HG03571 (cell line): ENCODE measurements at regions not wholly inside any gene's neighbourhood (a gene's known extent, or its start where the extent isn't known, plus 50 kb on each side); places are given as distances from the start of the nearest gene placed in this dataset.
"Not testable (repeated sequence)": the region's sequence is repeated elsewhere in the genome, so short reads cannot be mapped to it uniquely, and the experiment has no call there.

ENCODE experiments used
- ATAC-seq: cut with Tn5 transposase; IDR thresholded peaks from one replicate; pipeline ENCODE4 v1.9.1; 2021; ENCODE audit not compliant: unreplicated experiment

DNA sequence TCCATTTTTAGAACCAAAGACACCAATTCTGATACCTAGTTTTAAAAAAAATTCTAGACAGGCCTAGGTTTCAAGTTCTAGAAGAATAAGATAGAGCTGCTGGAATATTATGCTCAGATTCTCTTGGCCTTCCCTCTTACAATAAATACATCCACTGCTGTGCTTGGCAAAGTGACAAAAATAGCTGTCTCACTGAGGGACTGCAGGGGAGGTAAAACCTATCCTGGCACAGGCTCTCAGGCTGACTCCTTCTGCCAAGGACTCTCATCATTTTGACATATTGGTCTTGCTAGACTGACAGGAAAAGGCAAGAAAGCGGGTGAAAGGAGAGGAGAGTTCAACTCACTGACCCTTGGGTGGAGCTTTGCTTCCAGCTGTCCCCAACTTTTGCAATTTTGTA is 197.0 kb upstream of the LHX8 start:
- no peak for ATAC-seq

DNA sequence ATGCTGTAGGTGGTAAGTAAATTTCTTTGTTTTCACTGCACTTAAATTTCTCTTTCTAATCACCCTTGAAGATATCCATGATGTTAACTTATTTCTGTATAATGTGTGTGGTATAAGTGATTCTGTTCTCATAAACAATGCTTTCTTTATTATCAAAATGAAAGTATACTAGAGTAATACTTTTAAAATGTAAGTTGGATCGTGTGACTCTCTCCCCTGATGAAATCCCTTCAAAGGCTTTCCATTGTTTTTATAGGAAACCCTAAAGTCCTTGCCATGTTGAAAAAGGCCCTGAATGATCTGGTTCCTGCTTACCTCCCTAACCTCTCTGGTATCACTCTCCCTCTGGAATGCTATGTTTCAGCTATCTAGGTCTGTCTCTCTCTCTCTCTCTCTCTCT is 191.1 kb upstream of the LHX8 start:
- no peak for ATAC-seq

- ATAC-seq = no peak
These were observed 187.8 kb upstream of the LHX8 start for GRCh38 chr1:74946388-74946787.

GRCh38 chr1:74949348-74949747 is 184.8 kb upstream of the LHX8 start:
- ATAC-seq = not testable (repeated sequence)

- not testable (repeated sequence) for ATAC-seq
These were observed 182.2 kb upstream of the LHX8 start for GRCh38 chr1:74951981-74952380.

DNA sequence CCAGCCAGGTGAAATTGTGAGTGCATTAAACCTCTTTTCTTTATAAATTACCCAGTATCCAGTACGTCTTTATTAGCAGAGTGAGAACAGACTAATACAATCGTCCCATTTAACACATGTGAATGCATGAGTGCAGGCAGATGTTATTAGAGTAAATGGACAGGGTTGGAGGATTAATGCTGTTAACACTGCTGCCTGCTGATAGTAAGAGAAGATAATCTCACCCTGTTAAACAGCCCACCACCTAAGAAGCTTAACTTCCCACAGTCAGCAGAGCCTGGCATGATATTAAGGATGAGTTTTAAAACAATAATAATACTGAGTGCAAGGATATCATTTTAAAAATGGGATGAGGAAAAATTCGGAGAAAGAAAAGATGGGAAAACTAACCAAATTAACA is 181.4 kb upstream of the LHX8 start:
- ATAC-seq = no peak

DNA sequence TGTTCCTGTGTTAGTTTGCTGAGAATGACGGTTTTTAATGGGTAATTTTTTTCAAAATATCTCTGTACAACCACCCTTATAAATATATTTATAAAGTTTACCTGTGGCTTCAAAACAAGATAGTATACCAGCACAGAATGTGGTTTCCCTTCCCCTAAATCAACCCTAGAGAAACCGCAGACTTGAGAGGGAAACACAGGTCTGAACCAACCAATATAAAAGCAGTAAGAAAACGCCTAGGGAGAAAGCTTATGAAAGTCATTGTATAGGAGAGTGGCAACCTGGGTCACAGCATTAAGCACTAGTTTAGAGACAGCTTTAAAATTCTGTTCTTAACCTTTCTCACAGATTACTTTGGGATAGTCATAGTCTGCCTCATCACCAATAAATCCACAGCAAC is 180.6 kb upstream of the LHX8 start:
- no peak for ATAC-seq

DNA sequence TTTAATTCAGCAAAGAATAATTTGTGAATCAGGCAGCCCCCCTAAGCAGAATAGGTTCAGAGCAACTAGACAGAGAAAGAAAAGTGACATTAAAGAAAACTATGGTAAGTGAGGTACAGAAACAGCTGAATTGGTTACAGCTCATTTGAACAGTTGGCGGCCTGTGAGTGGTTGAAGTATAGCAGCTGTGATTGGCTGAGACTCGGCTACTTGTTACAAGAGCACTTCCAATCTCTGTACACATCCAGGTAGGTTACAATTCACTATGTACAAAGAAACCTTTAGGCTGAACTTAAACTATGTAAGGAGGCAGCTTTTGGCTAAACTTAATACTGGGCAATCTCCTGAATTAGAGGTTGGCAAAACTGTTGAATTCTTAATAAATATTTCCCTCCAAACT is 171.1 kb upstream of the LHX8 start:
- ATAC-seq = no peak

GRCh38 chr1:74964508-74965102 is 169.6 kb upstream of the LHX8 start:
- no peak for ATAC-seq

DNA sequence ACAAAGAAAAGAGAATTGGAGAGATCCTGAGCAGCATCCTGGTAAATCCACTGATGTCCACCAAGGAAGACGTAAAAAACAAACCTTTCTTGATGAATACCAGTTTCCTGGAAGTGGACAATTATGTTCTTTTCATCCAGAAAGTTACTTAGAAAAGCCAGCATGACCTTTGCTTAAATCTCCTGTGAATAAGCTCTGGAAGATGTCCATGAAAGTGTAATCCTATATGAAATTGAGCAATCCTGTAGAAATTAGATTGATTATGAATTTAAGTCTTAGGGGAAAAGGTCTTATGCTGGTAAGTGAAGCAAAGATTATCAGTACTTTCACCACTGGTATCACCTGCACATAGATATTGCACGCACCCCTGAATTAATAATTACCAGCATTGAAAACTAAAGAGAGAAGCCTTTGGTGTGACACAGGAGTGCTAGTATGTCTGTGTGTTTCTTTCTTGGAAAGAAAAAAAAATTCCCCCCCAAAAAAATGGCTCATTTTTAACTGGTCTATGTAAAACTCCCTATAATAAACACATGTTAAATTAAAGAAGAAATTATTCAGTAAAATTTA is 164.5 kb upstream of the LHX8 start:
- ATAC-seq = no peak

DNA sequence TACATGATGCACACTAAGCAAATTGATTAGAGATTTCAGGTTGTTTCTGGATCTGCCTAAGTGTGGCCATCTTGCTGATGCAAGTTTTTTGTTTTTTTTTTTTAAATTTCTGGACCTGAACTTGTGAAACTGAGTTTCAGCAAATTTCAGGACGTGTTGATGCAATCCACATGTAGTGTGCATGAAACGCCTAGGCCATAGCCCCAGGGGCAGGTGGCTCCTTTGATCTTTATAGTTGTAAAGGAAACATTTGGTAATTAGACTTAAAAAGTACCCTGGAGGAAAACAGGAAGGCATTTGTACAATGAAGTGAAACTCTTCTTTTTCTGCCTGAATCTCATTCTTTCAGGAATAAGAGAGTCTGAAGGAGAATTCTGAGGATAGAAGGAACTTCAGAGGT is 162.2 kb upstream of the LHX8 start:
- no peak for ATAC-seq

GRCh38 chr1:74976491-74976890 is 157.7 kb upstream of the LHX8 start:
- ATAC-seq = no peak

DNA sequence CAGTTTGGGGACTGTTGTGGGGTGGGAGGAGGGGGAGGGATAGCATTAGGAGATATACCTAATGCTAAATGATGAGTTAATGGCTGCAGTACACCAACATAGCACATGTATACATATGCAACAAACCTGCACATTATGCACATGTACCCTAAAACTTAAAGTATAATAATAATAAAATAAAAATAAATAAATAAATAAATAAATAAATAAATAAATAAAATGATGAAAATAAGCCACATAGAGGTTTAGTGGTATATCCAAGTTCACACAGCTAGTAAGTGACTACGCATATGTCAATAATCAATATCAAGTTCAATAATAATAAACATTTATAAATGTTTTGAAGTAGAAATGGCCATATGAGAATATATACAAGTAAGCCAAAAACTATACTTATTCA is 141.7 kb upstream of the LHX8 start:
- ATAC-seq = not testable (repeated sequence)

GRCh38 chr1:74995821-74996220 is 138.4 kb upstream of the LHX8 start:
- no peak for ATAC-seq

DNA sequence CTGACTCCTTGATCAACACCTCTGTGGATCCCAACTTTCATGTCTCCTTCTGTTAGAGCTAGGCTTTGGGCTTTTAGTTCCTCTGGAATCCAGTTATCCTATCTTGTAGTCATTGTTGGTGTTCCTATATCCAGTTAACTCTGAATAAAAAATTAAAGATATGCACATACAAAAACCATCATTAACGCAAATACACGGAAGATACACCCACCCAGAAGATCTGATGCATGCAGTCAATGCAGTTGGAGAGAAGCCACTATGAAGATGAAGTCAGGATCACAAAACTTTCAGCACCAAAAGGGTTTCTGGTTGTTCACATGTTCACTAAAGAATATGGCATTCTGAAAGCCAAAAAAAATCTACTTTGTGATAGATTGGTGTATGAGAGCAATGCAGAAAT is 123.6 kb upstream of the LHX8 start:
- no peak for ATAC-seq

DNA sequence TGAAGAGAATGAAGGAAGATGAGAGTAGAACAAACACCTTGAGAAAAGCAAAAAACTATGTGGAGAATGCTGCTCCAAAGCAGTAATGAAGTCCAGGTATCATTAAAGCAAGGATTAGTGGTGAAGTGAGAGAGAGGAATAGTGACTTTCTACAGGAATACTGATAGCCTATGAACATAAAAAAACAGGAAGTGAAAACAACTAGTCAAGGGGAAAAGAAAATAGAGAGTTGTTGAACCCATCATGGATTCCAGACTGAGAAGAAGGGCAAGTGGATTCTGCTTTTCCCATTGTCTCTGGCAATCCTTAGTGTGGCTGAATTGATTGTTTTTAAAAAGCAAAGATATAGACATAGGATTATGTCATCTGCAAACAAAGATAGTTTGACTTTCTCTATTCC is 119.9 kb upstream of the LHX8 start:
- no peak for ATAC-seq

- no peak for ATAC-seq
These were observed 111.2 kb upstream of the LHX8 start for GRCh38 chr1:75023005-75023404.

DNA sequence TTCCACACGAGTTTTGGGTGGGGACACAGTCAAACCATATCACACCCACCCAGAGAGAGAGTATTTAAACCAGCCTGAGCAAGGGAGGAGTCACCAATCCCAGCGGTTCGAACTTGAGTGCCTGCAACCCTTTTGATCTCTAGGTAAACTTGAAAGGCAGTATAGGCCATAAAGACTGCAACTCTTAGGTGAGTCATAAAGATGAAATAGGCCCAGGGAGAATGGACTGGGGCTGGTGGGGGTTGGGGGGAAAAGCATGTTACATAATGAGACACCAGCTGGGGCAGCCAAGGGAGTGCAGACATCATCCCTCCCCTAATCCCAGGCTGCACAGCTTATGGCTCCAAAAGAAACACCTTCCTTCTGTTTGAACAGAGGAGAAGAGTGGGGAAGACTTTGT is 99.8 kb upstream of the LHX8 start:
- ATAC-seq = no peak

GRCh38 chr1:75035536-75035935 is 98.7 kb upstream of the LHX8 start:
- no peak for ATAC-seq

DNA sequence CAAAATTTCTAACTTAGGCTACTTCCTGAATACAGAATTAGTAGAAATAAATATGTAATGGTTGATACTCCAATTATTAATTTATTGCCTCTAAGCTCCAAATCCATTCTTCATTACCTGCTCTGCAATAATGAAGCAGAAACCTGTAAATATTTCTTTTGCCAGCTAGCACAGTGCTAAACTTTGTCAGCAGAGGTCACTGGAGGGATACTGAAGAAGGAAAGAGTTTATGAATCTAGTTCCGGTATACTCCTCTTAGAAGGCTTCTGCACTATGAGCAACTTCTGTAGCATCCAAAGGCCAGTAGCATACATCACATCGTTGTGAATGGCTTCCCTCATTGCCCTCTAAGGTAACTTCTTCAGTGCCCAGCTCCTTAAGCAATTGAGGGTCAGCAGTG is 81.0 kb upstream of the LHX8 start:
- ATAC-seq = no peak

- ATAC-seq = no peak
These were observed 75.8 kb upstream of the LHX8 start for GRCh38 chr1:75058424-75058823.

GRCh38 chr1:75062111-75062510 is 72.1 kb upstream of the LHX8 start:
- no peak for ATAC-seq

DNA sequence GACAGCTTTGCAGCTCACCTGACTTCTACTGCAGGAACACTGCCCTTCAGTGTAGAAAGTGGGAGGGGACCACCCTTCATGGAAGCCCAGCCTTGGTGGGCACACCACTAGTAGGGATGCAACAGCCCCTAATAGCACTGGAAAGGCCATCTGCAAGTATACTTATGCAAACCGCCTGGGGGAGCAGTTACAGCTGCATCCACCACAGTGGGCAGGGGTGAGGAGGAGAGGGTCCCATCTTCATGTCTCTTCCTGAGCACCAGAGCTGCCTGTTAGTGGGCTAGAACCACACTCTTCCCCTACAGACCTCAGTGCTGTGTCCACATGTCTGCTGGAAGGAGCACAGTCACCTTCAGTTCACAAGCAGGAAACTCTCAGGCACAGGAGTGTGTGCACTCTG is 66.2 kb upstream of the LHX8 start:
- no peak for ATAC-seq
